ENCODE measurements at regions not wholly inside any gene's neighbourhood (a gene's known extent, or its start where the extent isn't known, plus 50 kb on each side); places are given as distances from the start of the nearest gene placed in this dataset.
A peak's percentile ranks its signal among the peaks of the same experiment; 100 is the strongest.

DNA sequence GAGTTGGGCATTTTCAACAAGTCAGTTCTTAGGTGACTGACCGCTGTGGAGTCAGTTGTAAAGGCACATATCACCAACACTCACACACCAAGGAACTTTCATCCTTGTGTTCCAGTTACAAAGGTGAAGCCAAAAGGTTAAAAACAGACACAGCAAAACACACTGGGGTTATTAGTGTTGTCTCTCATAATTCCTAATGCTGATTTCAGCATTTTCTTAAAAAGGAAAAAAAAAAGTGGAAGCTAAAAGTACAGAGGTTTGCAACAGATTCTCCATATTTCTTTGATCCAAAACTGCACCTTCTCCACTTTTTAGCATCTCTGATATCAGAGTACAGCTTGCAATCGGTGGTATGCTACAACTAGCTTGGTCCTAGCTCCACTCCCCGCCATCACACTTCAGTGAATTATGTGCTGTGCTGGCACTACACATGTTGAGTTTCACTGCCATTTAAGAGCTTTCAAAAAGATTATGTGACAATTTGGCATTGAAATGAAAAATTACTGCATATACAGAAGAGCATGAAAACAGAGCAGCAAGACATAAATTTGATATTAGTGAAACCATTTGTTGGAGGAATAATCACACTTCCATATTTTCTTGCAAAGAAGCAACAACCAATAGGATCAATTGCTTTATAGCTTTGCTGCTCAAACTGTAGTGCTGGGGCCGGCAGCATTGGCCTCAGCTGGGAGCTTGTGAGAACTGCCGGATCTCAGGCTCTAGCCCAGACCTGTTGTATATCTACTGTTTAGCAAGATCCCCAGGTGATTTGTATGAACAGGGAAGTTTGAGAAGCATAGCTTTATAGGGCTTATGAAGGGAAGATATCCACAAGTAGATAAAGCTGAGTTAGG lies 62.3 kb upstream of the DAPL1 start:
- no peak for DNase-seq (ENCODE audit: low read depth in 2 of 2)

GRCh38 chr2:158733430-158733755 lies 61.7 kb upstream of the DAPL1 start:
- no peak for DNase-seq (ENCODE audit: low read depth in 2 of 2)

DNA sequence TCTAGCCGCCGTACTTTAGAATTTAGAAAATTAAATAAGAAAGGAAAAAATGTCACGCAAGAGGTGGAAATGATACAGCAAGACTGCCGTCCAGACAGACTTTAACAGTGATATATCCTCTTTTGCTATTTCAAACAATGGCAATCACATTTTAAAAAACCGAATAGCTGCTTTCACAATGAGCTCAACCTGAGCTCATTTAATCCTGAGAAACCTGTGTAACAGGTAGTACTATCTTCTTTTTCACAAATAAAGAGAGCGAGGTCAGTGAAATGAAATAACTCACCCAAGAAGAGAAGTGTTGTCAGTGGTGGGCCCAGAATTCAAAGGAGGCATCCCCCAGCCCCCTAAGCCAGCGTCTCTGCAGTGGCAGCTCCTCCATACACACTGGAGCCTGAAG lies 60.7 kb upstream of the DAPL1 start:
- no peak for DNase-seq (ENCODE audit: low read depth in 2 of 2)

DNA sequence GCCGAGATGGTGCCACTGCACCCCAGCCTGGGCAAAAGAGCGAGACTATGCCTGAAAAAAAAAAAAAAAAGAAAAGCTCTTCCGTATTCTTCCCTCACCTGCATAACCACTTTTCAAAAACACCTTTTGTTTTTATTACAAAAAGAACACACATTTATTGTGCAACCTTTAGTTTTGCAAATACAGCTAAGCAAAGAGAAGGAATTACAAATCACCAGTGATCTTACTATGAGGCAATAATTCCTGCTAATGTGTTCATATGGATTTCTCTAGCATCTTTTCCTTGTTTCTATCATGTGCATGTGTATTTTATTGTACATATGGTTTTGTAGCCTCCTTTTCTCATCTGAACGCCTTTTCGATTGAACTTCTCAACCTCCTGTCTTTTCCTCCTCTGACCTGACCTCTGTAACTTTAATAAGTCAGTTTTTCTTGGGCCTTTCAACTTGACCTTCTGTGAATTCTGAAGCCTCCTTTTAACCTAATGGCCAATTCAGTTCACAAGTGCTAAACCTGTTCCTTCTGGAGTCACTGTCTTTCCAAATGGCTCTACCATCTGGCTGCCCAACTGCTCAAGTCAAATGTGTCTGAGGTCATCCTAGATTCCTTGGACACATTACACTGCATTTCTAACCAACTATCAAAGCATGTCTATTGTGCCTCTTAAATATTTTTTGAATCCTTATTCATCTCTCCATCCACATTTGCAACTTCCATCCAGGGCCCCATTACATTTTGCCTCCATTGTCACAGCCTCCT lies 59.1 kb upstream of the DAPL1 start:
- no peak for DNase-seq (ENCODE audit: low read depth in 2 of 2)

DNA sequence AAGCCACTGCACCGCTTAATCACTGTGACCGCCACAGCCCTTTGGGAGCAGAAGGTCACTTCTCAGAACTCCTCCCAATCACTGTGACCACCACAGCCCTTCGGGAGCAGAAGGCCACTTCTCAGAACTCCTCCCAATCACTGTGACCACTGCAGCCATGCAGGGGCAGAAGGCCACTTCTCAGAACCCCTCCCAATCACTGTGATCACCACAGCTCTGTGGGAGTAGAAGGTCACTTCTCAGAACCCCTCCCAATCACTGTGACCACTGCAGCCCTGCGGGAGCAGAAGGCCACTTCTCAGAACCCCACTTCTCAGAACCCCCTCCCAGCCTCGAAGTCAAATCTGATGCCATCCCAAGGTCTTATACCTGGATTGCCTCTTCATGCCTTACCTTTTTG lies 56.8 kb upstream of the DAPL1 start:
- DNase-seq (ENCODE audit: low read depth in 2 of 2) = no peak

- no peak for DNase-seq (ENCODE audit: low read depth in 2 of 2)
Observed at GRCh38 chr2:158740127-158740526, 55.0 kb upstream of the DAPL1 start.

DNA sequence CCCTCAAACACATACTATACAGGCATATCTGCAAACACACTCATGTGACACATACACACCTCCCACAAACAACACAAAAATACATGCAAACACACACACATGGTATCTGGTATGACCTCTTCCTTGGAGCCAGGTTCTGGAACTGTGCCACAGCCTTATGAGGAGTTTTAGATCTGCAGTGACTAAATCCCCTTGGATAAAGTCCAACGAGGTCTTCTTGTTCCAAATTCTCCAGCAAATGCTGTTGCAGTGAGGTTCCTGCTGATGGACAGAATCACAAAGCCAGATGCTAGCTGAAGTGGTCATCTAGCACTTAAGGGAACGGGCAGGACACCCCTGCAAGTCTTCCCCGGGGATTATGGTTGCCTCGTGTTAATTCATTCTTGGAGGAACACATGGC lies 54.5 kb upstream of the DAPL1 start:
- peak; percentile 35 to 39 for DNase-seq (ENCODE audit: low read depth in 2 of 2)

- no peak for DNase-seq (ENCODE audit: low read depth in 2 of 2)
Observed at GRCh38 chr2:158741625-158742024, 53.5 kb upstream of the DAPL1 start.

DNA sequence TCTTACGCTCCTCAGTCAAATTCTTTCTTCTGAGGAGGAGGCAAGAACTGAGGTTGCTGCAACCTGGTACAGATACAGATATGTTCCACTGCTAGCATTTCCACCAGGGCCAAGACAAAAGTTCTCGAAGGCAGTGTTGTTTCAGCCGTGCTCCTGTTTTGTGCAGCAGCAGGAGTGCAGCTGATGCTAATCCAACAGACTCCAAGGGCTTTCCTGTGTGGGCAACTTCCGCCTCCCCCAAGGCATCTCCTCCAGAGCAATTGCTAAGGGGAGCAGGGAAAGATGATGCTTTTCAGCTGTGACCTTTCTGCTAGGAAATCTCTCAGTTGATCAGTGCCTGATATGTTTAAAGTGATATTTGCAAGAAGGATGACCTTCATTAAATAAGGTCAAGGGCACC lies 52.6 kb upstream of the DAPL1 start:
- no peak for DNase-seq (ENCODE audit: low read depth in 2 of 2)

DNA sequence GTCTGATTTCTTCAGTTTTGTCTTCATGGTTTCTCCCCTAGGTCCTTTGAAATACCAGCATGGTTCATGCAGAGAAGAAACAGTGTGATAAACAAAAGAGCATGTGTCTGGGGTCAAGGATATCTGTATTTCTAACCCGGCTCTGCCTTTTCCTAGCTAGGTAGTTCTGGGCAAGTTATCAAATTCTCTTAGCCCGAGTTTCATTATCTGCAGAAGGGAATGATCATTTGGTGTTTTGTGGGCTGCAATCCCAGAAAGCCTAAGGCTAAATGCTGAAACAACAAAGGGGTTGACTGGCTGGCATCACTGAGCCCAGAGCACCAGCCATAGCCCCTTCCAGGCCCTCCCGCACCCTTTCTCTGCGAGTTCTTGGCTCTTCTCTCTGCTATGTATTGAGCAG lies 51.7 kb upstream of the DAPL1 start:
- no peak for DNase-seq (ENCODE audit: low read depth in 2 of 2)

DNA sequence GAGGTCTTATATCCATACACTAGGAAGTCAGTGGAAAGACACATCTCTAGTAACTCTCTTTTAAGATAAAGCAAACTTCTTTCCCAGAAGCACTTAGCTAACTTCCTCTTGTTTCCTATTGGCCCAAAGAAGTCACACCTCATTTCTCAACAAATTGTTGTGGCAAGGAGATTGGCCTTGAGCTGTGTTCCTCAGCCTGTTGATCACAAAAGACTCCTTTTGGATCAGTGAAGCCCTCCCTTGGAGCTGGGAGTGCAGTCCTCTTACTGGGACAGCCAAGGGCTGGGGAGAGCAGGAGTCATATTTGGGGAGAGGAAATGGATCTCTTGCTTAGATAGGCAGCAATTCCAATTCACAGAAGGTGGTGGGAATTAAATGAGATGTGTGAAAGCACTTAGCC lies 51.2 kb upstream of the DAPL1 start:
- no peak for DNase-seq (ENCODE audit: low read depth in 2 of 2)

DNA sequence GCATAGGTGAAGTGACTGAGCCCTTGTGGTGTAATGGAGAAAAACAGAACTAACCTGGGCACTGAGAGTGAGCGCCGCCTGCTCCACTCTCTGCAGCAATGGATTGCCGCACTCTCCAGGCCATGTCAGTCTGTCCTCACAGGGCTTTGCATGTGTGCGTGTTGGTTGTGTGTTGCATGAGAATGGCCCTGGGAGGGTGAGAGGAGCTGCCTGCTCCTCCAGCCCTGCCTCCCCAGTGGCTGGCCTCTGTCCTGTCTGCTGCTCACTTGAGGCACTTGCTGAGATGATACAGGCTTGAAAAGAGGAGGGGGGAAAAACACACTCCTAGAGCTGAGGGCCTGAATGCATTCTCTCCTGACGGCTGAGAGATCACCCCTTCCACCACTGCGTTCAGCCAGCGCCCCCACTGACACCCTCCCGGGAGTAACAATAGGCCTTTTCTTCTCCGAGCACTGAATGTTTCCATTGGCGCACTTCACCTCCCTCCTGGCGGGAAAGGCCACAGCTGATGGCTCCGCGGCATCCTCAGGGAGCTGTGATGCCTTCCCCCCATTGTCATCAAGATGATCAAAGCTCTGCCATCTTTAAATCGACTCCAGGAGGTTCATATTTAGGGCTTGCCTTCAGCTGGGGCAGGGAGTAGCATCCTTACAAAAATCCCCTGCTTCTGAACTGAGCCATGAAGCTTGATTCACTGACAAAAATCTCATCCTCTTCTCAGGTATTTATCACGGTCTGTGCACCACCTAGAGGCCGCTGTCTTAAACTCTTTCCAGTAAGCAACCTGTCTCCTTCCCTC lies 49.9 kb upstream of the DAPL1 start:
- DNase-seq (ENCODE audit: low read depth in 2 of 2) = peak; percentile 26 to 33
